Effector memory CD4-positive, alpha-beta T cell (primary cell): ENCODE measurements at regions not wholly inside any gene's neighbourhood (a gene's known extent, or its start where the extent isn't known, plus 50 kb on each side); places are given as distances from the start of the nearest gene placed in this dataset.

Experiments used
- DNase-seq, 3 donors: peaks; one replicate each; pipeline ENCODE4 v3.0.0-alpha.2; 2020
- H3K27ac ChIP-seq: 2 replicates; pipeline ENCODE4 v1.7.0; 2013; ENCODE audit warnings: mild to moderate bottlenecking, low read length, moderate library complexity; ENCODE audit not compliant: insufficient read depth, poor library complexity, severe bottlenecking
- H3K27me3 ChIP-seq: replicated peaks from 2 replicates; pipeline ENCODE4 v1.7.0; 2013; ENCODE audit warnings: mild to moderate bottlenecking, low read length; ENCODE audit not compliant: insufficient read depth, control insufficient read depth, poor library complexity, severe bottlenecking
- H3K36me3 ChIP-seq: 2 replicates; pipeline ENCODE4 v1.7.0; 2013; ENCODE audit warnings: mild to moderate bottlenecking, low read length, moderate library complexity; ENCODE audit not compliant: control insufficient read depth, insufficient read depth
- H3K4me1 ChIP-seq: 2 replicates; pipeline ENCODE4 v1.7.0; 2013; ENCODE audit warnings: low read length, mild to moderate bottlenecking; ENCODE audit not compliant: control insufficient read depth, insufficient read depth, poor library complexity, severe bottlenecking
- H3K4me3 ChIP-seq: 2 replicates; pipeline ENCODE4 v1.7.0; 2013; ENCODE audit warnings: low read length, low read depth, mild to moderate bottlenecking; ENCODE audit not compliant: insufficient read depth, poor library complexity, severe bottlenecking
- H3K9me3 ChIP-seq: 2 replicates; pipeline ENCODE4 v1.7.0; 2013; ENCODE audit warnings: mild to moderate bottlenecking, low read length, moderate library complexity; ENCODE audit not compliant: control insufficient read depth

DNA sequence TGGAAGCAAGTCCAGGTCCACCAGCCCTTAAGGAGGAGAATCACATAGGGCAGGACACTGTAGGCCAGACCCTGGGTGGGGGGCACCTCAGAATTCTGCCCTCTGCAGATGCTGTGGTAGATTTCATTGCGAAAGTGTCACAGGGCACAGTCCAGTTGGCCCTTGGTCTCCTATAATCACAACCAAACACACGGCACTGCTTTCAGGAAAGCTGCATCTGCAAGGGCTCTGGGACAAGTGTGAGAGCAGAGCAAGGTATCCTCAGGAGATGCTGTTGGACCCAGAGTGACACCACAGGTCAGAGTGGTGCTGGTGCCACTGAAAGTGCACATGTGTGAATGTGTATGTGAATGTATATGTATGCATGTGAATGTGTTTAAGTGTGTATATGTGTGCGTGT is 88.6 kb upstream of the MBNL2 start:
- no peaks in the 10 kb centered on the region for H3K4me1 ChIP-seq
- H3K27ac ChIP-seq, result no peak overlapping the region
- no peak overlapping the region for H3K4me3 ChIP-seq
- H3K9me3 ChIP-seq, result no peaks in the 10 kb centered on the region
- H3K36me3 ChIP-seq, result no peaks in the 10 kb centered on the region
- no peaks in the 10 kb centered on the region for H3K27me3 ChIP-seq
- no peak for DNase-seq

DNA sequence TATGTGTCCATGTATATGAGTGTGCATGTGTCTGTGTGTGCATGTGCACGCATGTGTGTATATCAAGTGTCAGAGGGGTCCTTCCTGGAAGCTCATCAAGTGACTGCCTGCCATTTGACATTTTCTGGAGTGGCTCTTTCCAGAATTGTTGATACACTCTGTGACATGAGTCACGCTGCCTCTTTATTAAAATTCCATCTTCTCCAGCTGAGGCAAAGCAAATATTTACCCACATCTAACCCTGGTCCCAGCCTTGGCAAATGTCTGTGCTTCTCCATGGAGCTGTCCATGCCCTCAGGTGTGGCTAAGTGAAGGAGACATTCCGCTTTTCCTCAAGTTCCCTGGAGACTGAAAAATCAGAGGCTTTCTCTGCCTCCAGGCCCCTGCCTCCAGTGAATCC is 88.2 kb upstream of the MBNL2 start:
- no peaks in the 10 kb centered on the region for H3K4me1 ChIP-seq
- H3K36me3 ChIP-seq, result no peaks in the 10 kb centered on the region
- no peaks in the 10 kb centered on the region for H3K27me3 ChIP-seq
- no peak overlapping the region for H3K27ac ChIP-seq
- no peak overlapping the region for H3K4me3 ChIP-seq
- DNase-seq, result no peak
- H3K9me3 ChIP-seq, result no peaks in the 10 kb centered on the region

DNA sequence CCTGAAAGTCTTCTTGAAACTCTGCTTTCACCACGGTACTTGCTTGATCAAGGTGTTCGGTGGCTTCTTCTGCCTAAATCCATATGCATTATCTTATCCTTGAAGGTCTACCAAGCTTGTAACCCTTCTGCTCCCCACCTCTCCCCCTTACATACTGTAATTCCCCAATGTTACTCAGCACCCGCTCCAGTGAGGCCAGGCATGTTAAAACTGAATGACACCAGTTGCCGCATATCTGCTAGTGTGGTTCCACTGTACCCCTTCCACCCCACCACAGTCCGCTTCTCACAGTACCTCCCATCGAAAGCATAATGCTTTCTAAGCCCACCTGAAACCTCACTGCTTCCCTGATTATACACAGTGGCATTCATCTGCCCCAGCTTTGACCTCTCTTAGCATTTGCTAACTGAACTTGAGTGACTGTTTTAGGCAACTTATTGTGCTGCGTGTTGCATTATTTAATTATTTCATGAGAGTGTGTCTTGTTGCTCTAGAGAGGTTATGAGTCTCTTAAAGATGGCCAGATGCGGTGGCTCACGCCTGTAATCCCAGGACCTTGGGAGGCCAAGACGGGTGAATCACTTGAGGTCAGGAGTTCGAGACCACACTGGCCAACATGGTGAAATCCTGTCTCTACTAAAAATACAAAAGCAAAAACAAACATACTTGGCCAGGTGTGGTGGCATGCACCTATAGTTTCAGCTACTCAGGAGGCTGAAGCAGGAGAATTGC is 87.6 kb upstream of the MBNL2 start:
- no peak overlapping the region for H3K4me3 ChIP-seq
- H3K9me3 ChIP-seq, result no peaks in the 10 kb centered on the region
- H3K27ac ChIP-seq, result no peak overlapping the region
- H3K27me3 ChIP-seq, result no peaks in the 10 kb centered on the region
- H3K36me3 ChIP-seq, result no peaks in the 10 kb centered on the region
- no peaks in the 10 kb centered on the region for H3K4me1 ChIP-seq
- no peak for DNase-seq

DNA sequence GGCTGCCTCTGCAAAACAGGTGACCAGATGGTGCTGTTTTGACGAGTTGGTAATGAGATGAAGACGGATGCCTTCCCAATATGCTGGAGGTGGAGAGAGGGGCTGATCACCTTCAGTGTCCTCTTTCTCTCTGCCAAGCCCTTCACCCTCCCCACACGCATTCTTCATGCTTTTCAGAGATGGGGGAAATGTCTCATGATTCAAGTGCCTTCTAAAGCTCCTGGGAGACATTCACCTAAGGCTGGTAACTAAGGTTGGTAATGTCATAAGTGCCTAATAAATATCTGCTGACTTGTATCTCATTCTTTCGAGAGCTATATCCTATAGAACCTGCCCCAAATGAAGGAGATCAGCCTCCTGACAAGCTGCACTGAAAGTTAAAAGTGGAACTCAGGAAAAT is 86.2 kb upstream of the MBNL2 start:
- Histone ChIP-seq H3K4me1 (no peaks in the 10 kb centered on the region), H3K27me3 (no peaks in the 10 kb centered on the region)

DNA sequence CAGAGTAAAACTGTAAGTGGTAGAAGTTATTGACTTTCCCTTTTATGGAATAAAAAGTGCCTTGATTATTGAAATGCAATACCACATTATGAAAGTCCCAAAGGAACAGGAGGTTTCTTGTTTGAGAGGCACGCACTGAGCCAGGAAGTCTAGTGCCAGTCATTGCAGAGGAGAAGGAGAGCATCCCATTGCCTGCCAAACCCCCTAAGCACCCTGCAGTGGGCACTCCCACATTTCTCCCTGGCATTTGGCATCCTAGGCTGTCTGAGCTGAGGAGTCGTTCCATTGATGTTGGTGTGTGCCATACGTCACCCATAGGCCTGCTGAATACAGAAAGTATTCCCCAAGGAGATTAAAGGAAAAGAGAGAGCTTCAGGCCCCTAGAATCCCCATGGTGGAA is 85.7 kb upstream of the MBNL2 start:
- no peaks in the 10 kb centered on the region for H3K36me3 ChIP-seq

More for the DNA sequence above, 86.2 kb upstream of the MBNL2 start:
- Histone ChIP-seq H3K9me3 (no peaks in the 10 kb centered on the region), H3K27ac (no peak overlapping the region), H3K36me3 (no peaks in the 10 kb centered on the region), H3K4me3 (no peak overlapping the region)
- no peak for DNase-seq

DNA sequence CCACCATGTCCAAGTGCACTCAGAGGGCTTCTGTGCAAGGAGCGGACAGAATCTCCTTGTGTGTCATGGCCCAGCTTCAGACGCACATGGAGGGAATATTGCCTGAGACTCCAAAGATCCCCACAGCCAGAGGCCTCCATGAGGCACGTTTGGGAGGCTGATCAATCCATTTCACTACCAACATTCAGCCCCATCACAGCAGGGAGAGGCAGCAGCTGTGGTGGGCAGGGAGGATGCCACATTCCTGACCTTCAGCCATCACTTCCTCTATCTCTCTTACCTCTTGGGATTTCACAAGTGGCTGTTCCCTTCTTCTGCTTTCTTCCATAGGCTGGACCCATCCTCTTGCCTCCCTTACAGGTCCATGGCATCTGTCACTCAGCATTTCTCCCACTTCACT is 82.4 kb upstream of the MBNL2 start:
- DNase-seq, result no peak
- no peaks in the 10 kb centered on the region for H3K27me3 ChIP-seq
- H3K9me3 ChIP-seq, result no peaks in the 10 kb centered on the region
- H3K4me1 ChIP-seq, result no peaks in the 10 kb centered on the region
- H3K27ac ChIP-seq, result no peak overlapping the region
- H3K36me3 ChIP-seq, result no peaks in the 10 kb centered on the region
- no peak overlapping the region for H3K4me3 ChIP-seq

More for the DNA sequence above, 85.7 kb upstream of the MBNL2 start:
- H3K9me3 ChIP-seq, result no peaks in the 10 kb centered on the region
- no peak overlapping the region for H3K4me3 ChIP-seq
- no peak overlapping the region for H3K27ac ChIP-seq
- DNase-seq, result no peak
- H3K27me3 ChIP-seq, result no peaks in the 10 kb centered on the region
- no peaks in the 10 kb centered on the region for H3K4me1 ChIP-seq

DNA sequence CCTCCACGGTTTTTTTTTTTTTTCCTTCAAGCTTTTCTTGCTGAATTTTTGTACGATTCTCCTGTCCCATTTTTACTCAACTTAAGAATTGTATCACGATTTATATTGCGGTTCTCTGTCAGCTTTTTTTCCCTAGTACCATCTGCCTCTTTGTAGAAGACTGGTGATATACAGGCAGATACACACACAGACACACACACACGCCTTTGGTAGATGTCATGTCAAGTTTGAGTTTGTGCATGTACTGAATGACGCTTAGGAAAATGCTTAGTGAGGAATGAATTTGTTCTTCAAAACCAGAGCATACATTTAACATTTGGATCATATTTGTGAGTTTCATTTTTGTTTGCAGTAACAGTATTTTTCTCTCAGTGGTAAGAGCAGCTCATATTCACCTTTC is 82.0 kb upstream of the MBNL2 start:
- Histone ChIP-seq H3K4me1 (no peaks in the 10 kb centered on the region), H3K36me3 (no peaks in the 10 kb centered on the region), H3K9me3 (no peaks in the 10 kb centered on the region), H3K27me3 (no peaks in the 10 kb centered on the region), H3K27ac (no peak overlapping the region), H3K4me3 (no peak overlapping the region)
- DNase-seq, result no peak

DNA sequence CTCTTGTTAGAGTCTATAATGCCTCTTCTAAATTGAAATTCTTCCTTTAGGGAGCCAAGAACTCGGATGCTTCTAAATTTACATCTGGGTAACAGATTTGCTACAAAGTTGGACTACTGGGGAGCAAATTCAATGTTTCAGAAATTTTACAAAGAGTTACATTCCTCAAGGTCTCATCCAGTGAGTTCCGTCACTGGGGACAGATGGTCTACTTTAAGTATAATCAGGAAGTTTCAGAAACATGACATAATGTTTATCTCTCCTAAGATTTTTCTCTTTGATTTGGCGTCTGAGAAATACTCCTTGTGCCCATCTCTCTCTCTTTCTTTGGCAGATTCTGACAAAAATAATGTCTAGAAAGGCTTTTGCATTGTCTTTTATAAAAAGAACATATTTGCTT is 81.5 kb upstream of the MBNL2 start:
- no peaks in the 10 kb centered on the region for H3K36me3 ChIP-seq
- no peaks in the 10 kb centered on the region for H3K4me1 ChIP-seq
- no peak overlapping the region for H3K4me3 ChIP-seq
- no peak overlapping the region for H3K27ac ChIP-seq
- DNase-seq, result no peak
- H3K9me3 ChIP-seq, result no peaks in the 10 kb centered on the region
- no peaks in the 10 kb centered on the region for H3K27me3 ChIP-seq

DNA sequence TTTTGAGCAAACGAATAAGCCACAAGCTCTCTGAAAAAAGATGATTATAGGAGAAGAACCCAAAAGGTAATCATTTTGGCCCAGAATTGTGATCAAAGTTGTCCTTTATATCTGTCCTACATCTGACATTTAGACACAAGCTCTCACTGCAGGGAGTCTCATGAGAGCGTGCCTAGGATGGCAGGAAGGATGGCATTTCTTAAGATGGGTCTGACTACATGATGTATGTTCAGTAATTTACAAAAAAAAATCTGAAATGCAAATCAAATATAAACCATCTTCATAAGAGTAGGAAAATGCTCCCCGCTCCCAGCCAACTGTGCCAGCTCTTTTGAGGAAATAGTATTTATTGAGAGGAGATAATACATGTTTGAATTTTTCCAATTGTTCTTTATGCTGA is 81.0 kb upstream of the MBNL2 start:
- no peak overlapping the region for H3K4me3 ChIP-seq

DNA sequence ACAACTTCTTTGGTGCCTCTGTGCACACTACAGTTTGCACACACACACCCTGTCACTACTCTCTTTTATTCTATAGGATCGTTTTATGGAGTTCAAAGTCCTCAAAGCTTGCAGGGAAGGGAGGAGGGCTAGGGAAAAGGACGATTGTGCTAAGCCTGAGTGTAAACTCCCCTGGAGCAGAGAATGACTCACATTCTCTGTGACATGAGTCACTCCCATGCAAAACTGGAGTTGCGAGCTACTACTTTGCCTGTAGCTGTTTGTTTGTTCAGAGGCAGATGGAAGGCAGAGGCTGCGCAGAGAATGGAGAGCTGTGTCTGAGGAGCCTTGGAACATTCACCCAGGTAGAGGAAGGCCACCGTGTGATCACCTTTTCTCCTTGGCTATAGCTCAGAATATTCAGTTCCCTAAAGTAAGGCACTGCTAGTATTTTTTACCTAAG is 80.5 kb upstream of the MBNL2 start:
- no peaks in the 10 kb centered on the region for H3K27me3 ChIP-seq
- no peaks in the 10 kb centered on the region for H3K9me3 ChIP-seq
- no peak overlapping the region for H3K4me3 ChIP-seq
- DNase-seq, result no peak
- no peak overlapping the region for H3K27ac ChIP-seq
- no peaks in the 10 kb centered on the region for H3K36me3 ChIP-seq
- no peaks in the 10 kb centered on the region for H3K4me1 ChIP-seq

More for the DNA sequence above, 81.0 kb upstream of the MBNL2 start:
- no peaks in the 10 kb centered on the region for H3K9me3 ChIP-seq
- DNase-seq, result no peak
- no peaks in the 10 kb centered on the region for H3K36me3 ChIP-seq
- no peak overlapping the region for H3K27ac ChIP-seq
- no peaks in the 10 kb centered on the region for H3K27me3 ChIP-seq
- H3K4me1 ChIP-seq, result no peaks in the 10 kb centered on the region
